ENCODE measurements at regions not wholly inside any gene's neighbourhood (a gene's known extent, or its start where the extent isn't known, plus 50 kb on each side); places are given as distances from the start of the nearest gene placed in this dataset.

DNA sequence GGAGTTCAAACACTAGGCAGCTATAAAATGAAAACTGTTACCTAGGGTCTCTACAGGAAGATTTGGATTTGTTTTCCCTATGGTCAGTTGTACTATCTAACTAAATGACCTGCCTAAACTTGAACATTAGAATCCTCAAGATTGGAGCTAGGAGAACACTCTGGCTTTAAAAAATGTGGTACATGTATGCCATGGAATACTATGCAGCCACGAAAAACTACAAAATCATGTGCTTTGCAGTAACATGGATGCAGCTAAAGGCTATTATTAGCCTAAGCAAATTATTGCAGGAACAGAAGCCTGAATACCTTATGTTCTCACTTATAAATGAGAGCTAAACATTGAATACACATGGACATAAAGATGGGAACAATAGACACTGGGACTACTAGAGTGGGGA, 87.1 kb upstream of the MAGI2 start:
- H3K4me3 ChIP-seq = no peak overlapping the region
- no peaks in the 10 kb centered on the region for H3K9me3 ChIP-seq
- no peaks in the 10 kb centered on the region for H3K36me3 ChIP-seq
- H3K27ac ChIP-seq = no peak overlapping the region
- H3K27me3 ChIP-seq = no peaks in the 10 kb centered on the region
- no peak for DNase-seq (ENCODE audit: low spot score)
- H3K4me1 ChIP-seq = no peaks in the 10 kb centered on the region
- TF ChIP-seq, protein P1, sequence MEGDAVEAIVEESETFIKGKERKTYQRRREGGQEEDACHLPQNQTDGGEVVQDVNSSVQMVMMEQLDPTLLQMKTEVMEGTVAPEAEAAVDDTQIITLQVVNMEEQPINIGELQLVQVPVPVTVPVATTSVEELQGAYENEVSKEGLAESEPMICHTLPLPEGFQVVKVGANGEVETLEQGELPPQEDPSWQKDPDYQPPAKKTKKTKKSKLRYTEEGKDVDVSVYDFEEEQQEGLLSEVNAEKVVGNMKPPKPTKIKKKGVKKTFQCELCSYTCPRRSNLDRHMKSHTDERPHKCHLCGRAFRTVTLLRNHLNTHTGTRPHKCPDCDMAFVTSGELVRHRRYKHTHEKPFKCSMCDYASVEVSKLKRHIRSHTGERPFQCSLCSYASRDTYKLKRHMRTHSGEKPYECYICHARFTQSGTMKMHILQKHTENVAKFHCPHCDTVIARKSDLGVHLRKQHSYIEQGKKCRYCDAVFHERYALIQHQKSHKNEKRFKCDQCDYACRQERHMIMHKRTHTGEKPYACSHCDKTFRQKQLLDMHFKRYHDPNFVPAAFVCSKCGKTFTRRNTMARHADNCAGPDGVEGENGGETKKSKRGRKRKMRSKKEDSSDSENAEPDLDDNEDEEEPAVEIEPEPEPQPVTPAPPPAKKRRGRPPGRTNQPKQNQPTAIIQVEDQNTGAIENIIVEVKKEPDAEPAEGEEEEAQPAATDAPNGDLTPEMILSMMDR (IDR thresholded peaks at IDR 0.05) = no peak

DNA sequence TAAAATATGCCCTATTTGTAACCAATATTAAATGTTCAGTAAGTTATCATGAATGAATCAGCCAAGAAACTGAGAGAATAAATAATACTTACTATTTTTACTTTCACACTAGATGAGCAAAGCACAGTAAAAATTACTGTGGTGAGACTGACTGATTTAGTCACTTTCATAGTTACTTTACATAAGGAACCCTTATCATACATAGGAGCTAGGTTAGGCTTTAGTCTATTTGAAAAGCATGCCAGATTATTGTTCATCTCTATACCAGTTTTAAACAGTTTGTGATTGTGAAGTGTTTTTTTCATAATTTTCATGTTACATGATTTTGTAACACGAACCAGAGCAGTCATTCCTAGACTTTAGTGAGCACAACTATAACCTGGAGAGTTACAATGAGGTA, 80.7 kb upstream of the MAGI2 start:
- DNase-seq (ENCODE audit: low spot score) = no peak
- Histone ChIP-seq H3K27ac (no peak overlapping the region), H3K36me3 (no peaks in the 10 kb centered on the region), H3K4me3 (no peak overlapping the region), H3K4me1 (peaks cover 0 to 5% of the 10 kb centered on the region in 2 donors), H3K9me3 (no peaks in the 10 kb centered on the region), H3K27me3 (no peaks in the 10 kb centered on the region)
- TF ChIP-seq, protein P1 (IDR thresholded peaks at IDR 0.05) = no peak

DNA sequence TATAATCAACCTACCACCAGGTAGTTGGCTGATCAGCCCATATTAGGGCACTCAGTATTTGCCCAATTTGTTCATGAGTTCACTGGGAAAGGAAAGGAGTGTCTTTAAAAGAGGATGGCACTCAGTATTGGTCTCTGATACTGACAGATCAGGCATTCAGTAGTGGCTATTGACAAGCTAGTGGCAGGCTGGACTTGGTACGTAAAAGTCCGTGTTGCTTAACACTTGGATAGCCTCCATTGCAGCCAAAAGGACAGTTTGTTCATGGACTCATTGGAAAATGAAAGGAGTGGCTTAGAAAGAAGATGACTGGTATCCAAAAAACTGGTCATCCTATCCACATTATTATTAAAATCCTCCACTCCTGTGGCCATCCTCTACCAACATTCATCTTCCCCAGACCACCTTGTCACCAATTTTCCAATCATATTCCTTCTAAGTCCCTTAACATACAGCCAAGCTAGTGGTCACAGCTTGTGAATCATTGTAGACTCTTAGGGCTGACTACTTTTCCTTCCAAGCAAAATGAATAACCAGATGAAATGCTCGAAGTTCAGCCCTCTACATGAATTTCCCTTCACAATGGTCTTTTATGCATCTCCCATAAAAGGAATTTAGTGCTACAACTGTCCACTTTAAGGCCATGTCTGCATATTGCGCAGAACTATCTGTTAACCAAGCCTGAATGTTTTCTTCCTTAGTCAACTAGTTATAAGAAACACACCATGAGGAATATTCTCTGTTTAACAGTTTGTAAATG, 78.6 kb upstream of the MAGI2 start:
- DNase-seq (ENCODE audit: low spot score) = no peak

DNA sequence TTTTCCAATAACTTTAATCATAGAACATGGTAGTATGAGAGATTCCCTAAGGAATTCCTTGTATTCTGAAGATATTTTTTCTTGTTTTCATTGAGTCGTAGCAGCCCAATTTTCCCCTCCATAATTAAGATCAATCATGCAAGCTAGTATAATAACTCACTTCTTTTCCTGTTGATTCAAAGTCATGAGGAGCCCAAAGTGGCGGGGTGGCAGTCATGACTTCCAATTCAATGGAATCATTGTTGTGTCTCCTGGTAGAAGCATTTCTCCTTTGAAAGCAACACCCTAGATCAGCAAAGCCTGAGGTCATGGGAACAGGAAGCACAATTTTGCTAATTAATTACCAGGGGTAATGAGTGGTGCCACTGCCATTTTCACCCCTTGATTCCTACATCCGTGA, 77.6 kb upstream of the MAGI2 start:
- no peaks in the 10 kb centered on the region for H3K36me3 ChIP-seq
- no peak overlapping the region for H3K27ac ChIP-seq
- H3K27me3 ChIP-seq = no peaks in the 10 kb centered on the region
- H3K4me1 ChIP-seq = peaks cover 0 to 5% of the 10 kb centered on the region in 2 donors
- TF ChIP-seq, protein P1 (IDR thresholded peaks at IDR 0.05) = no peak
- no peak for DNase-seq (ENCODE audit: low spot score)
- no peak overlapping the region for H3K4me3 ChIP-seq
- no peaks in the 10 kb centered on the region for H3K9me3 ChIP-seq

More for the DNA sequence above, 78.6 kb upstream of the MAGI2 start:
- H3K36me3 ChIP-seq = no peaks in the 10 kb centered on the region
- H3K9me3 ChIP-seq = no peaks in the 10 kb centered on the region
- TF ChIP-seq, protein P1 (IDR thresholded peaks at IDR 0.05) = no peak
- no peak overlapping the region for H3K4me3 ChIP-seq
- no peak overlapping the region for H3K27ac ChIP-seq
- peaks cover 0 to 5% of the 10 kb centered on the region in 2 donors for H3K4me1 ChIP-seq
- no peaks in the 10 kb centered on the region for H3K27me3 ChIP-seq

DNA sequence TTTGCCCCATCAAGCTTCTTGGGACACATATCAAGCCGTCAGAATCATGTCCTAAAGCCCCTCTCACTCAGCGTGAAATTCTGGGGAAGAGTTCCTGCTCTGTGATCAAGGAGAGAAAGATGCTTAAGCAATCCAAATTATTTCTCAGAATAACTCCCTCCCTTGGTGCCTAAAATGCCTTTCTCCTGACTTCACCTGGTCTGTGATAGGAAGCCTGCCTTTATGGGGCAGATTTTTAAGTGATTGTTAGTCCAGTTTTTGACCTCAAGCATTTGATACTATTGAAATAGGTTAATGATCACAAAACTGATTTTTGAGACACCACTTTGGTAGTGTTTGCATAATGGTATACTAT, 76.4 kb upstream of the MAGI2 start:
- Histone ChIP-seq H3K27me3 (no peaks in the 10 kb centered on the region), H3K4me1 (peaks cover 0 to 5% of the 10 kb centered on the region in 2 donors), H3K27ac (no peak overlapping the region), H3K36me3 (no peaks in the 10 kb centered on the region), H3K9me3 (no peaks in the 10 kb centered on the region), H3K4me3 (no peak overlapping the region)
- DNase-seq (ENCODE audit: low spot score) = no peak
- TF ChIP-seq, protein P1 (IDR thresholded peaks at IDR 0.05) = no peak
